ENCODE measurements at regions not wholly inside any gene's neighbourhood (a gene's known extent, or its start where the extent isn't known, plus 50 kb on each side); places are given as distances from the start of the nearest gene placed in this dataset.

DNA sequence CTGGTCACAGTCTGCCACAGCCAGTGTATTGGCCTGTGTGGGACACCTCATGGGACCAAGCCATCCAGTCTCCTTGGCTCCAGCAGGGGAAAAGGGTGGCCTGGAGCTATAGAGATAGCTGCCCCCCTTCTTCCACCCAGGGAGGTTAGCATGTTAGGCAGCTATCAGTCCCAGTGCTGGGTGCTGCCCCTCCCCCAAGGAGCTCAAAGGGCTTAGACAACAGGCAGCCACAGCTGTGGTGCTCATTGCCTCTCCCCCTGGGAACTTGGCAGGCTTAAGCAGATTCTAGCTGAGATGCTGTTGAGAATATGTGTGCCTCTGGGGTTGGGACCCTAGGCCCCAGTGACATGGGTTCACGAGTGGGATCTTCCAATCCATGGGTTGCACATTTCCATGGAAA, 226.0 kb upstream of the PTGER4 start:
- no peak for TF ChIP-seq FOXM1 (IDR thresholded peaks at IDR 0.05; ENCODE audit: borderline replicate concordance)
- no peak for TF ChIP-seq SP1 (IDR thresholded peaks at IDR 0.05)
